GM04503 (cell line): ENCODE measurements at regions not wholly inside any gene's neighbourhood (a gene's known extent, or its start where the extent isn't known, plus 50 kb on each side); places are given as distances from the start of the nearest gene placed in this dataset.
"Not testable (repeated sequence)": the region's sequence is repeated elsewhere in the genome, so short reads cannot be mapped to it uniquely, and the experiment has no call there.

Experiments
- DNase-seq: peaks from one replicate; pipeline ENCODE4 v3.0.0-alpha.2; 2012; ENCODE audit warnings: low read depth

DNA sequence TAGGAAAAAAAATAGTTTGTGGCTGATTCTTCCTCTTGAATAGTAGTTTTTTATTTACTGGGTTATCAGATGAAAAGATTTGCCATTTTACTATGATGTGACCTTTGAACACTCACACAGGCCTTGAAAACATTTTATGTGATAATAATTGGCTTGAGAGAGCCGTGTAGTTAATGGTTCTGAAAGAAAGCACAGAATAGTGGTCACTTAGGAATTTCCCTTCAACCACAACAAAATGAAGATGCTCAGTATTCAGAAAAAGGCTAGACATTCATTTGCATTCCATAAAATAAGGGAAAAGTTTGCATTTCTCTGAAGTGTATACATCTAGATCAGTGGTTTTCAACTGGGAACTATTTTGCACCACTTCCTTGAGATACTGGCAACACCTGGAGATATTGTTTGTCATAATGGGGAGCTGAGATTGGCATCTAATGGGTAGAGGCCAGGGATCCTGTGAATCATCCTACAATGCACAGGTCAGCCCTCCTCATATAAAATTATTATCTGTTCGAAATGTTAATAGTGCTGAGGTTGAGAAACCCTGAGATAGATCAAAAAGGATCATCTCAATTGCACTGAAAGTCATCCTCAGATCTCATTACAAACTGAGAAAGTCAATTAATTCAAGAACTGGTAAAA lies 446.4 kb upstream of the CCNG1 start:
- DNase-seq = no peak

DNA sequence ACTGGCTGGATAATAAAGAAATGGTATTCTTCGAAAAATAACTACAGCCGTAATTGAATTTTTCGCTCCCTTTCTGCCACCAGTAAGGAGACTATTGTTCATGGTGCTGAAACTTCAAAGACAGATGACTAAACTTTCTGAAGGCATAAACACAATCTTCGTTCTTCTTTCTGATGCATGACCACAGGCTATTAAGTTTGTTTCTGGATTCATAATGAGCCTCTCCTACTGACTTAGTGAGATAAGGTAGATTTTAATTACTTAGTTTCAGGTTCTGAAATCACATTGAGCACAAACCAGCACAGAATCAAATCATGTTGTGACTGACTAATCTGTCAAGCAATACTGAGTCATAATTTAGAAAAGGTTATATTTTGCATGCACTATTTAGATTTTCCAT lies 441.8 kb upstream of the CCNG1 start:
- DNase-seq = no peak

DNA sequence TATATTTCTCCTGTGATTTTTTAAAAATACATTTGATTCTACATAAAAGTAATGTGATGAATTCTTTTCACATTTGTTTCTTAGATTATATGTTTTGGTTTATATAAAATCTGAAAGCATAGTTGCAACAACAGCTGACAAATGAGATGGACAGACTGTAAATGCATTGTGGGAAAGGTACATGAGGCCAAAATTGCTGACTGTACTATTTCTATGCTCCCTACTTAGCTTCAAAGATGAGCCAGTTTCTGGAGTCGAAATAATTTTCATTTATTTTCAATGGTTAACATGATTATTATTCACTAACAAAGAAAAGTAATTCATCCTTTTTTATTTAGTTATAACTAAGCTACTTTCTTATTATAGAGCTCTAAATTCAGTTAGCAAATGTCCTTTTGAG lies 441.3 kb upstream of the CCNG1 start:
- DNase-seq = no peak

DNA sequence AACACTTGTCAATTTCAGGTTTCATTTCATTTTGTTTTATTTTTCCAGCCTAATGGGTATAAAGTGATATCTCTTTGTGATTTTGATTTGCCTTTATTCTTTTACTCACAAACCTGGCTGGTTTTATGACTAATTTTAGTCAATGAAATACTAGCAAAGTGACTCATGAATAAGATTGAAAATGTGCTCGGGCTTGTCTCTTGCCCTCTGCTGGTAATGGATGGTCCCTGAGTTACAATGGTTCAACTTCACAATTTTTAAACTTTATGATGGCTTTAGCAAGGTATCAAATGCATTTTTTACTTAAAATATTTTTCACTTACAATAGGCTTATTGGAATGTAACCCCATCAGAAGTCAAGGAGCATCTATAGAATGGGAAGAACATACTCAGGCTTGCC lies 431.4 kb upstream of the CCNG1 start:
- no peak for DNase-seq

DNA sequence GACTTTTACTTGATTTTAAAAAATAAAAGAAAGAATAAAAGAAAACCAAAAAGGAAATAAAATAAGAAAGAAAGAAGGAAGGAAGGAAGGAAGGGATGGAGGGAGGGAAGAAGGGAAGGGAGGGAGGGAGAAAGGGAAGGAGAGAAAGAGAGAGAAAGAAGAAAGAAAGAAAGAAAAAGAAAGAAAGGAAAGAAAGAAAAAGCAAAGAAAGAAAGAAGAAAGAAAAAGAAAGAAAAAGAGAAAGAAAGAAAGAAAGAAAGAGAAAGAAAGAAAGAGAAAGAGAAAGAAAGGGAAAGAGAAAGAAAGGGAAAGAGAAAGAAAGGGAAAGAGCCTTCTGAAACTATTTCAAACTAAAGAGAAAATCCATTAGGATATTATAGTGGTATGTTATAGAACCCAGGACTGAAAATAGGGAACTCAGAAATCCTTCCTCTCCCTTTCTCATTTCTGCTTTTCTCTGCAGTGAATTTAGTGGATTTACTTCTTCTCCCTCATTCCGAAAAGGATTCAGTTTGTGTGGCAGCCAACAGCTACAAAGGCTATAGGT lies 414.7 kb upstream of the CCNG1 start:
- DNase-seq = no peak

DNA sequence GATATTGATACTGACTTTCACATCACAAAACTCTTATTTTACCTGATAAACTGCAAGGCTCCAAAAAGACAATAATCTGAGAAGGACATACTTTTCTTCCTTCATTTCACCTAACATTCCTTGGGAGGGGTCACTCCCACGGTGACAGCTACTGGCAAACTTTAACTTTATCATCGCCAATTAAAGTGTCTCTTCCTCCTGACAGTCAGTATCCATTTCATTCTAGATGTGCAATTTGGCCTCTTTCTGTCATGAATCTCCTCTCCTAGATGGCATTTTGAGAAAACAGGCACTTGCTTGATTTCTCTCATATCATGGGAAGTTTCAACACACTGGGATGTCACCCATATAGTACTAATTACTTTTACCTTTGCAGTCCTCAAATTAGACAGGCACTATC lies 413.5 kb upstream of the CCNG1 start:
- DNase-seq = no peak

DNA sequence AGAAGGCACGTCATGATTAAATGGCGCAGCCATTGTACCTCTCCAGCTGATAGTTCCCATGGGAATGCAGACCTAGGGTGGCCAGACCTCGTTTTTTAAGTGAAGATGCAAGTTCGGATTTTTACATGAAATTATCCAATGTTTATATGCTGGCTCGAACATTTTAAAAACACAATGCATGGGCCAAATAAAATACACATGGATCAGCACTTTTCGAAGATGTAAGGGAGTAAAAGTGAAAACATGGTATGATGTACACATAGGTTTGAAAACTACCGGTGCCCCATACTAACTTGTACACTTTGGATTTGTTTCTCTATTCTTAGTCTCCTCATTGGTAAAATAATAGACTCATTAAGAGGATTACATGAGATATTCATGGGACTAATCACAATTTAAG lies 412.5 kb upstream of the CCNG1 start:
- DNase-seq = no peak

GRCh38 chr5:163033656-163034055 lies 403.7 kb upstream of the CCNG1 start:
- DNase-seq = no peak

- DNase-seq = no peak
Measured at GRCh38 chr5:163041254-163041653, 396.1 kb upstream of the CCNG1 start.

GRCh38 chr5:163079618-163080017 lies 357.8 kb upstream of the CCNG1 start:
- no peak for DNase-seq

DNA sequence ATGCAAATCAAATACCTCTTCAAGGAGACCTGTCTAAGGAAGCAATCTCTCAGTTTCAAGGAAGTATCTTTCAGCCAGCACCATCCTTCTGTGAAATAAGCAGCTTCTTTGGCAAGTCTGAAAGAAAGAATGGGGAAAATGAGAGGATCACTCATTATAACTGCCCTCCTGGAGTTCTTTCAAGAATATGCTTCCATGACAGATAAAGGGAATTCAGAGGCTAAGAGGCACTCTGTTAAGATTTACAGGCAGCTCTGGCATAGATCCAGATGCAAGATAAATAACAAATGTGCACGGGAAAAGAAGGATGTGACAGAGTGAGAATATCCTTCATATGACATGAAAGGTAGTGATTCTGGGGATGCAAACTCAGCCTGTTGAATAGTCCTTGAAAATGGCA lies 348.2 kb upstream of the CCNG1 start:
- no peak for DNase-seq

- DNase-seq = no peak
Measured at GRCh38 chr5:163089926-163090325, 347.5 kb upstream of the CCNG1 start.

- no peak for DNase-seq
Measured at GRCh38 chr5:163094492-163095180, 342.8 kb upstream of the CCNG1 start.

GRCh38 chr5:163104464-163104863 lies 332.9 kb upstream of the CCNG1 start:
- no peak for DNase-seq

DNA sequence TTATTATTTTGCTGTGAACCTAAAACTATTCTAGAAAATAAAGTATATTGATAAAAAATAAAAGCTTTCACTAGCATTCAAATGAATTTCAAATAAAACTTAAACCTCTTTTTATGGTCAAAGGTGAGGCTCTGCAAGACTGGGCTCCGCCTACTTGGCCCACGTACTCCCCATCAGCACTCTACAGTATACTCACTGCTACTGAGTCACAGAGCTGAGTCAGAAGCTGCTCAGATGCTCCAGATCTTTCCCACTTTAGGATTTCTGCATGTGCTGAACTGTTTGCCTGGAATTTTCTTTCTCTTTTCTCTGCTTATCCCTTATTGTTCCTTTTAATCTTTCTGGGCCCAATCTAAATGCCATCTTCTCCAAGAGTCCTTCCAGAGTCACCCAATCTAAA lies 331.9 kb upstream of the CCNG1 start:
- no peak for DNase-seq

GRCh38 chr5:163106098-163106497 lies 331.3 kb upstream of the CCNG1 start:
- DNase-seq = no peak

DNA sequence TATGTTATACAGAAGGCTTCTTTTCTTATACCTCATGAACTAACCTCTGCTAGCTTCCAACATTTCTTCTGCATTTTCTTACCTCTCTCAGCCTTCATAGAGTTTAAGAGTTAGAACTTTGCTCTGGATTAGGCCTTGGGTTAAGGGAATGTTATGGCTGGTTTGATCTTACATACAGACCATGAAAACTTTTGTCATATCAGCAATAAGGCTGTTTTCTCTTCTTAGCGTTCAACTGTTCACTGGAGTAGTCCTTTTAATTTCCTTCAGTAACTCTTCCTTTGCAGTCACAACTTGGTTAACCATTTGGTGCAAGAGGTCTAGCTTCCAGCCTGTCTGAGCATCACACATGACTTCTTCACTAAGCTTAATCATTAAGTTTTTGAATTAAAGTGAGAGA lies 329.0 kb upstream of the CCNG1 start:
- DNase-seq = no peak

GRCh38 chr5:163115011-163115410 lies 322.4 kb upstream of the CCNG1 start:
- no peak for DNase-seq

GRCh38 chr5:163116618-163117017 lies 320.8 kb upstream of the CCNG1 start:
- DNase-seq = not testable (repeated sequence)

DNA sequence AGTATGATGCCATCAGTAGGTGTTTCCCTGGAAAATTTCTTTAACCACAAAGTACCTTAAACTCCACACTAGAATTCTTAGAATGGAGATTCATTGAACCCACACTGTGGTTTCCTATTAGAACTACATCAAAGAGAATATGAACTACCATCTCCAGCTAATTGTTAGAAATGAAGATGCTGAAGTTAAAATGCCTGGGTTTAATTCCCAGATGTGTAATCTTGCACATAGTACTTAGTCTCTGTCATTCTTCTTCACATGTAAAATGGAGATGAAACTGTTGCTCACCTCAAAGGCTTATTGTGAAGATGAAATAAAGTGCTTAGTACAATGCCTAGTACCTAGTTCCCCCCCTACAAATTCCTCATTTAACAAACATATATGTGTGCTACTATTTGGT lies 303.3 kb upstream of the CCNG1 start:
- DNase-seq = no peak

DNA sequence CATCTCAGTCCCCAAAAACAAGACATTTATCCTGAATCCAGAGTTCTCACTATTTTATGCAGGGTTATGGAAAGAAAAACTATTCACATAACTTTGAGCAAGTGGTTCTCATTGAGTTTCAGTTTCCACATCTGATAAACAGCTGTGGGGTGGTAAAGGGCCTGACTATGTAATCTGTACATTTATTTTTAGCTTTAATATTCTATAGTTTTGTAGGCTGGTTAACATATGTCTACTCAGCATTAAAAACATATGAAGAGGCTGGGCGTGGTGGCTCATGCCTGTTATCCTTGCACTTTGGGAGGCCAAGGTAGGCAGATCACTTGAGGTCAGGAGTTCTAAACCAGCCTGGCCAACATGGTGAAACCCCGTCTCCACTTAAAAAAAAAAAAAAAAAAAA lies 301.5 kb upstream of the CCNG1 start:
- DNase-seq = no peak

- no peak for DNase-seq
Measured at GRCh38 chr5:163161512-163161911, 275.9 kb upstream of the CCNG1 start.

DNA sequence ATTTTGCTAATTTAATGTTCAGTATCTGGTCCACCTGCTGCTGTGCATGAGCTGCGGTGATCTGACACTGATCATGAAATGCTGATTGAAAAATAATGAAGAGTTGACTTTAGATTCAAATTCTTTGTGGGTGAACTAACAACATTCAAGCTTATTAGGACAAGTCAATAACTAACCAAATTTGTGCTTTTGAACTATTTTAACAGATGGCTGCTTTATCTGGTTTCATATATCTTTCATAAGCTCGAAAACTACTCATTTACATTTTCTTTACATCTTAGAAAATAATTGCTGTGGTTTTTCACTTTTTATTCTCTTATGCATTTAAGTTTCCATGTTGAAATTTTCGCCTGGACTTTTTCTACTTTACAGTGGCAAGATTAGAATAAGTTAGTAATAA lies 274.8 kb upstream of the CCNG1 start:
- DNase-seq = no peak

GRCh38 chr5:163163858-163164257 lies 273.5 kb upstream of the CCNG1 start:
- DNase-seq = no peak
